DMS79 (cell line): ENCODE measurements at regions not wholly inside any gene's neighbourhood (a gene's known extent, or its start where the extent isn't known, plus 50 kb on each side); places are given as distances from the start of the nearest gene placed in this dataset.

Source experiments
- DNase-seq: peaks from one replicate; lab custom pipeline; 2025; lab: John Stamatoyannopoulos, UW

DNA sequence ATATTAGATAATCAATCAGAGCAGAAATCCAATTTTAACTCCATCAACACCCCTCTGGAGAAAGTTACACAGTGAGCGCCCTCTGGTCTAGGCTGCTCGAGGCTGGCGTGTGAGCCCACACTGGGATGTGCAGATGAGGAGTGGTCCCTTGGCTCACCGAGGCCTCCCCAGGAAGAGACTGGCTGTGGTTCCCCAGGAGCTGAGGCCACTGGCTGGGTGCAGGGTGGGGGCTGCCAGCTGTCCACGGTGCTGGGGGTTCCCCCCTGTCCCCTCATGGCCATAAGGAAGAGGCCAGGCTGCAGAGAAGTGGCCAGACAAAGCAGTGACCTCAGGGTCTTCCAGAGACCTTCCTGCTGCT lies 750.7 kb downstream of the BRD1 start:
- no peak for DNase-seq

DNA sequence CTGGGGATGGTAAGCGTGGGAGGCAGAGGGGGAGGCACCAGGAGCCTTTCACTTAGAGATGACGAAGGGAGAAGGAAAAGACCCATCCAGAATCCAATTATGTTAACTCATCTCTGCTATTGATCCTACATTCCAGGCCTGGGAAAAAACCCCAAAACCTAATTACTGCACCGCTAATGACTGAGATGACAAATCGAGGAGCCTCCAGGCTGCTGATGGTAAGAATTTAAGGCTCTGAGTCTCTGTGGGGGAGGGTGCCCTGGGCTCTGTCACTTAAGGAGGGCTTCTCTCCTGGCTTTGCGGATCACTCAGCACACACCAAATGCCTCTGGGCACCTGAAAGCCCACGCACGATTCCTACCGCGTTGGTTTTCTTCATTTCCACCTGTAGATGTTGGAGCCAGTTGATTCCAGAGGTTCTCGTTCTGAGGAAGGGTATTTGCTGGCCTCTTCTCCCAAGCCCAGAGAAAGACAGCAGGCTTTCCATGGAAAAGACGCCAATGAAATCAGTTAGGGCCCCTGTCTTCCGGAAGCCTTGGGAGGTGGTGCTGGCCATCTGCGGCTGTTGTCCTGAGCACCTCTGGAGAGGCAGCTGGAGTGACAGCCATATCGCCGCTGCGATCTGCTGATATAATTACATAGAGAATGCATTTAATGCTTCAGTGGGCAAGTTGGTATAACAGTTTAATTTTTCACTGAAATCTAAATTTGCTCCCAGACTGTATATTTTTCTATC lies 751.2 kb downstream of the BRD1 start:
- DNase-seq = no peak

DNA sequence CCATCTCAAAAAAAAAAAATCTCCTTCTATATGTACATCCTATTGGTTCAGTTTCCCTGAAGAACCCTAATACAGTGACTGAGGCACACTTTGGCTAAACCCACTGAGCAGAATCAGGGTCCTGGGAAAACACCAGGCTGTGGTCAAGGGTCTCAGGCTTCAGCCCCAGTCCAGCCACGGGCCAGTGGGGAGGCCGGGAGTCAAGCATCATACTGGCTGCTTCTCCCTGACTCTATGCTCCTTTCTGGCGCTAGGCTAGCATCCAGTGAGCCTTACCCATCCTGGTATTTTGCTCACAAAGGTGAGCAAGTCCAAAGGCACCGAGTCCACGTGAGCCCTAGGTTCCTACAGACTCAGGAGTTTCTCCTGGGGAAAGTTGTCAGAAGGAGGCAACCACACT lies 752.5 kb downstream of the BRD1 start:
- DNase-seq = no peak

DNA sequence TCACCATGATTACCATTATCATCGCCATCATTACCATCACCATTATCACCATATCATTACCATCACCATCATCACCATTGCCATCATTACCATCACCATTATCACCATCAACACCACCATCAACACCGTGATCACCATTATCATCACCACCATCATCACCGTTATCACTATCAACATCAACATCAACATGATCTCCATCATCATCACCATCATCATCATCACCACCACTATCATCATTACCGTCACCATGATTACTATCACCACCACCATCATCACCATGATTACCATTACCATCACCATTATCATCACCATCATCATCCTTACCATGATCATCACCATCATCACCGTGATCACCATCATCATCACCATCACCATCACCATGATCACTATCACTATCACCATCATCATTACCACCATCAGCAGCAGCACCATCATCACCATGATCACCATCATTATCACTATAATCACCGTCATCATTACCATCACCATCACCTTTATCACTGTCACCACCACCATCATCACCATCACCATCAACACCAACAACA lies 753.7 kb downstream of the BRD1 start:
- no peak for DNase-seq

DNA sequence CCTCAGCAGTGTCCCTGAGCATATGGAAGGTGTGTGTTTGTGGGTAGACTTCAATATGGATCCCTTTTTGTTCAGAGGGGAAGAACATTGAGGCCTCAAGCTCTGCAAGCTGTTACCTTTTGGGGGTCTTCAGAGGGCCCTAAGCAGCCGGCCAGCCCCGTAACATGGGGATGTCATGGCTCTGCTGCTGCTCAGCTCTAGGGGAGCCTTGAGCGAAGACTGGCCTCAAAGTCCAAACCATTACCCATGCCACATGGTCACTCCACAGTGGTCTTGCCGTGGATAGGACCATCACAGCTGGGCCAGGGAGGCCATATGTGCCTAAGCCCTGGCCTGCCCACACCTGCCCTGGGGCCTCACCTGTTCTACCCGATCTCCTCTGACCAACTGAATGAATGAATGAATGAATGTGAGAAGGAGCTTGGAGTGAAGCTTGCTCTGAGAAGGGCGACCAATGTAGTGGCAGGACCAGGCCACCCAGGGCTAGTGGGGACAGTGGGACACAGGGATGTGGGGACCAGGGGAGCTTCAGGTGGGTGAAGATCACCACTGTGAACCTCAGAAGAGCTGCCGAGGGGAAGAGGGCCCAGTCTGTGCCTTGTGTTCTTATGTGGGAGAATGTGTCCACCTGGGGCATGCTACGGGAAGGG lies 754.6 kb downstream of the BRD1 start:
- no peak for DNase-seq

DNA sequence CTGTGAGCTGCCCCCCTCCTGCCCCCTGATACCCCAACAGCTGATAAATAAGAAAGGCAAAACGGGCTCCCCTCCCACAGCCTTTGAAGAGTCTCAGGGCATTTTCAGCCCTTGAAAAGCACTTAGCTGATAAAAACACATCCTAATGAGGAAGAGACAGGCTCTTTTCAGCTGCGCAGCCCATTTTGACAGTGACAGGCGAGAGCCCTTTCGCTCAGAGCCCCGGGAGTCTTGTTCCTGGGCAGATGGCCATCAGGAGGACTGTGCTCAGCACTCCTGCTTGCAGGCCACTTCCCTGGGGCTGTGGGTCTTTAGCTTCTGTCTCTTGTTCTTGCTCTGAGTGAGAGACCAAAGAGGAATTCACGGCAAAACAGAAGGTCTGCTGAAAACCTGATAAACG lies 757.2 kb downstream of the BRD1 start:
- no peak for DNase-seq

DNA sequence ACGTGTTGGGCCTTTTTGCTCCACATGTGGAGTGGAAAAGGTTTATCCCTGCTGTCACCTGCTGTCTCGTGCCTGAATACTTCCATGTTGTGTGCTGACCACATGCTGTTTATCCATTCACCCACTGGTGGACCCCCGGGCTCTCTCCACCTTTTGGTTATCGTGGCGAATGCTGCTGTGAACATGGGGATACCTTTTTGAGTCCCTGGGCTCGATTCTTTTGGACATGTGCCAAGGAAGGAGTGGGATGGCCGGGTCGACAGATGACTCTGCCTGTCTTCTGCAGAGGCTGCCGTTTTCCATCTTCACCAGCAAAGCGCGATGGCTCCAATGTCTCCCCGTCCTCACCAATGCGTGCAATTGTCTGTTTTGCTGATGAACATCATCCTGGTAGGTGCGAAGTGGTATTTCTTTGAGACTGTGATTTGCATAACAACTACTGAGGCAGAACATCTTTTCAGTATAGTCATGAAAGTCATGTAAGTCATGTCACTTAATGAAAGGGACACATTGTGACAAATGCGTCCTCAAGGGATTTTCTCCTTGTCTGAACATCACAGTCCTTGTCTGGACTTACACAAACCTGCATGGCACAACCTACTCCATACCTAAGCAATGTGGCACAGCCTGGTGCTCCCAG lies 758.7 kb downstream of the BRD1 start:
- DNase-seq = no peak

DNA sequence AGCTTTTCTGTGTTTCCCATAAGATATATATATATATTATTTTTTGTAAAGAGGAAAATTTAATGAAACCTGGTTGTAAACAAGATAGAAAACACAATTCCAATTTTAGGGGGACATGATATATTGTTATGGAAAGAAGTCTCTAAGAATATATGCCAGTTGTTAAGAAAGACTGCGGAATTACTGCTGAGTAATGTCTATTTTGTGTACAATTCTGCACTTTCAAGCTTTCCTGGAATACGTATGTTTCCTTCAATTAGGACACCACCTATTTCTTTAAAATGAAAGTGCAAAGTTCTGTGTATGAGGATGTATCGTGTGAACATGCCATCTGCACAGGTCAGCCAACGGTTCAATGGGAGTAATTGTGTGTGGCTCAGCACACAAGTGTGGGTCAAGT lies 760.2 kb downstream of the BRD1 start:
- no peak for DNase-seq

DNA sequence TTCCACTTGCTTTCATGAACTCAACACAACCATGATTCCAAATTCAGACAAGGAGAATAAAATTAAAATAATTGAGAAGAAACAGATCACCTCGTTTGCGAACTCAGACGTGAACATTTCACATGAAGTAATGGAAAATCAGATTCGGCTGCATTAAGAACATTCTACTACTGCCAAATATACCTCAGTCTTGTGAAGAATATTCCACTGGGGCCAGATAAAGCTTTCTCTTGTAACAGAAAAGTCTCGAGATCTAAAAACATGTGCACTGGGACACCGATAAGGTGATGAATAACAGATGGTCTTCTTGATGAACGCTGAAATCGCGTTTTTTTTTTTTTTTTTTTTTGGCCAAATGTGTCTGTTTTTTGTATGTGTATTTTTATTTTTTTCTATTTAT lies 761.1 kb downstream of the BRD1 start:
- no peak for DNase-seq

DNA sequence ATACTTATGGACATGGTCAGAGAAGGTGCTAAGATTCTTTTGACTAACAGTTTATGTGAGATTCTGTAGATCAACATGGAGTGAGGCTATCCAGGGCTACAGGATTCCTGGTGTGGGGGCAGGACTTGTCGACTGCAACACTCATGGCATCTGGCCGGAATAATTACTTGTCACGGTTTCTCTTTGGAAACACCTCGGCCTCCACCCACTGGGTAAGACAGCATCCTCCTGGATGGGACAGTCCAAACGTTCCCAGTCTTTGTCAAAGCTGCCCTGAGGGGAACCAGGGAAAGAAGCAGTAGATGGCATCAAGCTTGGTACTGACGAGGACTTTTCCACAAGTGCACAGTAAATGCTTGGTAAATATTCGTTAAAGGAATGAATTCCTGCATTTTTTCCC lies 762.8 kb downstream of the BRD1 start:
- no peak for DNase-seq

DNA sequence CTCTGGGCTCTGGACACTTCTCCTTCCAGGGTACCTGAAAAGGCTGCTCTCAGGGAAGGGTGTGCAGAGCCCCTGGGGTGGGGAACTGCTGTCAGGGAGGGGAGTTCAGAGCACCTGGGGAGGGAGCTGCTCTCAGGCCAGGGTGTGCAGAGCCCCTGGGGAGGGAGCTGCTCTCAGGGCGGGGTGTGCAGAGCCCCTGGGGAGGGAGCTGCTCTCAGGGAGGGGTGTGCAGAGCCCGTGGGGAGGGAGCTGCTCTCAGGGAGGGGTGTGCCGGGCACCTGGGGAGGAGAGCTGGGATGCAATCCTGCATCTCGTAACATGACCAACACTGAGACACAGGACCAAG lies 764.2 kb downstream of the BRD1 start:
- no peak for DNase-seq

DNA sequence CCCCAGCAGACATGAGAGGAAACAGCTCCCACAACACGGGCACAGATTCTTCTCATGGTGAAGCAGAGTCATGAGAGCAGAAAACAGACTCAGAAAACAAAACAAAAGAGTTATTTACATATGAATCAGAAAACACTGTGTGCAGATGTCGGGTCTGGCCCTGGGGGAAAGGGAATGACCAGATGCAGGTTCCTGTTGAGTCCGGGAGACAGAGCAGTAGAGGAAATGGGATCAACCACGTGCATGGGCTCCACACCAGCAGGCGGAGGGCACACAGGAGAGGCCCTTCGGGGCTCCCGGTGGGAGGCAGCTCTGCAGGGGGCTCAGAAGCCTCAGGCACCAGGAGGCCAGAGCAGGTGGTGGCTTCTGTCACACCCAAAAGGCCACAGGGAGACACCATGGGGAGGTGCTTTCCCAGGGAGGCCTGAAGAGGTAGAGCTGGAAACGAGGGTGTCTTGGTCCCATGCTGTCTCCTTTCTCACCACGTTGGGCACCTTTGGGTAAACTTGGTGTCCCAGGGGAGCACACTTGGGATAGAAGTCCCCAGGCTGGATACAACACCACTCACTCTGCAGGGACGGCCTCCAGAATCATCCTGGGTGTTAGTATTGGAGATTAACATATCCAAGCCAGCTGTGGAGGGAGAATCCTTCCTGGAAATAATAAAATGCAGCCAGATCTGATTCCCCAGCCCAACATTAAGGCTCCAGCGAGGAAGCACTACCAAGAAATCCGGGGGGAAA lies 764.7 kb downstream of the BRD1 start:
- DNase-seq = no peak

DNA sequence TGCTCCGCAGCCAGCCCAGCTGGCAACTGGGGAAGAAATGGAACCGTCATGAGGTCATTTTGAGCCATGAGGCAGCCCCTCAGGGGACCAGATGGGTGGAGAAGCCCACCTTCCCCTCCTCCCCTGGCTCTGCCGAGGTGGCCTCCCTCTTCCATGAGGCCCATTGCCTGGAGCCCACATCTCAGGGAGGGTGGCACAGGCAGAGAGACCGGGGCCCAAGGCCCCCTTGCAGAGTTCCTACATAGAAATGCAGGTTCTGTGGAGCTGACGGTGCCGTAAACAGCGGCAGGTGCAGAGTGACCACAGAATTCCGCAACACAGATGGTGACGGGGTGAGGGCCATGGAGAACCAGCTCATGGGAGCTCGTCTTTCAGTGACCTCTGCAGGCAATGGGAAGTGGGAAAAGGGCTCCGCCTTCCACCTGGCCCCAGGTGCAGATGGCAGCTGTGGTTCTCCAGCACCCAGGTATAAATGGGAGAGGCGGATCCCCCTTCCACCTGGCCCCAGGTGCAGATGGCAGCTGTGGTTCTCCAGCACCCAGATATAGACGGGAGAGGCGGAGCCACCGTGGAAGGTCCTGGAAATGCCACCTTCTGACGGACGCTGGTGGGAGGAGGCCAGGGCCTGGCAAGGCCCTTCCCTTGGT lies 765.4 kb downstream of the BRD1 start:
- no peak for DNase-seq

DNA sequence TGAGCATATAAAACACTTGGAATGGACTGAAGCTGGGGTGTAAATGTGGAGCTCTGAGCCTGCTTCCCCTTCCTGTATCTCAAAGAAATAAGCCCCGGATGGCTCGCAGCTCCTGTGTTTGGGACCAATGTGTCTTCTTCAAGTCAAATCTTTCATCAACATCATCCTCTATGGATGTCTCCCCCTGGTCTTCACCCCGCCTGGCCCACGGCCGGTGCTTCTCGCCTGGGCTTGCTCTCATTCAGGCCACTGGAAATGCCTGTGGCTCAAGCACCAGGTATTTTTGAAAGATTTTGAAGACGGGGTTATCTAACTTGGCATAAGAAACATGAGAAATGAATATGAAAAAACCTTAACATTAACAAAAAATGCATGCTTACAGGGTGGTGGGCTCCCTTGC lies 769.8 kb downstream of the BRD1 start:
- no peak for DNase-seq

DNA sequence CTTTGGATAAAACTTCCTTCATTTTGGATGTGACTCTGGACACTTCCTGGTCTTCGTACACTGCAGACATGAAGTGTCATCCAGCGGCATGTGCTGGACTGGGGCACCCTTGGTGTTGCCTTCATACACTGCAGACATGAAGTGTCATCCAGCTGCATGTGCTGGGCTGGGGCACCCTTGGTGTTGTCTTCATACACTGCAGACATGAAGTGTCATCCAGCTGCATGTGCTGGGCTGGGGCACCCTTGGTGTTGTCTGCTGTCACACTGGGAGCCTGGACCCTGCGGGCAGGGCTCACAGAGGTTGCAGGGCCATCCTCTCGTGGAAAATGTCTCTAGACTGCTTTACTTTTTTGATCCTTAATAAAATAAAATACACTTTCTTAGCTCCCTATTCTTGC lies 771.4 kb downstream of the BRD1 start:
- no peak for DNase-seq

DNA sequence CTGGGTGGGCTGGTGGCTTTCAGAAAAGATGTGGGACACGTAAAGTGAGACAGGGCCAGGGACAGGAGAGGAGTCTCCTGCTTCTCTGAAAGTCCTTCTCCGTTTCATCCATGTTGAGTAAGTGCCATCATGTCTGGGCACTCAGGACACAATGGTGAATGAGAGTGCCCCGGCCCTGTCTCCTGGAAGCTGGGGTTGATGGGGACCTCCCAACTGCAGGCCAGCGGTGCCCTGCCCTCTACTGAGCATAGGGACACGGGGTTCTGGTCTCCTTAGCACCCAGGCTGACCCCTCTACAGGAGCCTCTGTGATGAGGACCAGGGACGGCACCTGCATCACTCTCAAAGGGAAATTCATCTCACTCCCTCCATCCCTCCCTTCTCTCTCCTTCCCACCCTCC lies 772.3 kb downstream of the BRD1 start:
- DNase-seq = no peak

DNA sequence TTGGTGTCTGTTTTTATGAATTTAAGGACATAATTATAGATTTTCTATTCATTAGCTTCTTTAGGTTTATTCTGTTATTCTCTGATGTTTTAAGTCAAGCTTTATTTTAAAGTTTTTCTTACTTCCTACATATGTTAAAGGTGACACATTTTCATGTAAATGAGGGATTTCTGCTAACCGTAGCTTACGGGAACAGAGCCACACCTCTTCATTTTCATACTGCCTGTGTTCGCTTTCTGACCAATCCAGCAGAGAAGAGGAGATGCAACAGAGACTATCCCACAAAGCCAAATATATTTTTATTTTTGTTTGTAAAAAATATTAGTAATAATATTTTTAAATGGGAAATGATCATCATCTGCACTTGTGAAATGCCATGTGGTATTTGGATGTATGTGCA lies 774.1 kb downstream of the BRD1 start:
- DNase-seq = no peak

DNA sequence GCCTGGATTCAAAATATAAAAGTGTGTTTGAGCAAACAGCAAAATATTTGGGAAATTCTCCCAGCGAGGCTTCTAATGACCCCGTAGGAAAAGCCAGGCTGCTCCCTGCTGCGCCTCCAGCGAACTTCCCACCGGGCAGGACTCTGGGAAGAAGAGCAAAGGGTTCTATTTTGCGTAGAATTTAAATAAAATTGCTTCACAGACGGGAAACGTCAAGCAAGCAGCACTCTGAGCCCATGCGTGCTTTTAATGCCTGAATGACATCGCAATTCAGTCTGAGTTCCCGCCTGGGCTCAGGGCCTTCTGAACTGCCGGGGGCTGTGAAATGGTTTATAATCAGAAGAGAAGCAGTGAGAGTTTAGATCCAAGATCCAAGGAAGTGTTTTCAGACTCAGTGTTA lies 775.1 kb downstream of the BRD1 start:
- DNase-seq = no peak

DNA sequence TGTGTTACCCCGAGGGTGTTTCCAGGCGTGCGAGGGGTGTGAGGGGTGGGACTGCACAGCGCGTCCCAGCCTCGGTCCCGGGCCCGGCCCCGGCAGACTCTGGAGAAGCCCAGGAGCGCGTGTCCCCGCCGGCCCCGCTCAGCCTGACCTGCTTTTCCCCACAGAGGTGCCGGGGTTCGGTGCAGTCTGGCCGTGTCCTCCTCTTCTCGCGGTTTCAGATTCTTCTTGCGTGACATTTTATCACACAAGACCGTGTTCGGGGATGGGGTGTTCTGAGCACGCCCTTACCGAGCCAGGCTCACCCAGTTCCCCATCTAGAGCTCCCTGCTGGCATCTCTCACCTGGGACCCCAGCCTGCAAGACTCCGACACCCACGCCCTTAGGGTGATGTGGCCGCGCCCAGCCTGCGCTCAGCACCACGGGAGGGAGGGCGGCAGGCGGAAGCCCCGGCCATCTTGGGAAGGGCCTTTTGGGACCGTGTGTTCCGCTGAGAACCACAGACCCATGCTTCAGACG lies 775.6 kb downstream of the BRD1 start:
- DNase-seq = no peak

DNA sequence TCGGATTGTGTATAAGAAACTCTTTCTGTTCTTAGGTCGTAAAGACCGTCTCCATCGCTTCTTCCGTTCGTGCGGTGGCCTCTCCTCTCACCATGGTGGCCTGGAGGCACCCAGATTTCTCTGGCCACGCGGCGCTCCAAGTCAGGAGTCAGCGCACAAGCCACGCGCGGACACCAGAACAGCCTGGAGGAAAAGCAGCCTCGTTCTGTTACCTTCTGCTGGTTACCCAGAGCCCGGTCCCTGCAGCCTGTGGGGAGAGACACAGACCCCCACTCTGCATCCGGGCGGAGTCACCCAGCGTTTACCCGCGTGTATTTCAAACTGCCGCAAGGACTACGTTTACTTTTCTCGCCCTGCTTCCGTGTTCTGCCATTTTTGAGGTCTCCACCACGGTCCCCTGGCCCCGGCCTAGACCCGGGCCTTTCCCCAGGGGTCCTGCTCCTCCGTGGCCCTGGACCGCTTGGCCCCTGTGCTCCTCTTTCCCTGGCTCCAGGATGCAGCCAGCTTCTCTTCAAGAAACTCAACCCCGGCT lies 776.1 kb downstream of the BRD1 start:
- no peak for DNase-seq

DNA sequence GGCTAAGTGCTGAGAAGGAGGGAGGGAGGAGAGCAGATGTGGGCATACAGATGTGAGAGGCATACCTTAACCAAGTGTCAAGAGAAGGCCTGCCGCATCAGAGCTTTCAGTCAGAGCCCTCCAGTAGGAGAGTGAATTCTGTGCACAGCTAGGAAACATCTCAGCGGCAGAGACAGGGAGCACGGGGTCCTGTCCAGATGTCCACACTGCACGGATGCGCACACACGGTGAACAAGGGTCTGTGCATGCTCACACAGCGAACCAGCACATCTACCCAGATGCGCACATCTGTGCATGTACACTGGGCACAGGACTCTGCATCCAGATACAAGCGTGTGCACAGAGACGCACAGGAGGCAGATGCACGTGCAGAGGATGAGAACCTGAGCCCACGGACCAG lies 778.0 kb downstream of the BRD1 start:
- DNase-seq = no peak

DNA sequence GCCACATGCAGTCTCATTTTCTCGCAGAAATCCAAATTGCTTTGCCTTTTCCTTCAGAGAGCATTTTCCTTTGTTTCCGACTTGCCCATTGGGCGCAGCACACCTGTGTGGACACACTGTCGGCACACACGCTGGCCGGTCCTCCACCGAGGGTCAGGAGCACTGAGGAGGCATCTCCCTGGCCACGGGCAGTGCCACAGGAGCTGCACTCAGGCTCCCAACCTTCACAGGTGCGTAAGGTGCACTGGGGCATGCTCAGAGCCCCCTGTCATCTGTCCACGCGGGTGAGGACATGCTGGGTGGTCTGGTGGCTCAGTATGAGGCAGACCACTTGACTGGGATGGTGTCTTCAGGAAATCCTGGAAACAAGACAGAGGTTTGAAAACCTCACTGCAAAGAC lies 779.1 kb downstream of the BRD1 start:
- DNase-seq = no peak
